ENCODE measurements at regions not wholly inside any gene's neighbourhood (a gene's known extent, or its start where the extent isn't known, plus 50 kb on each side); places are given as distances from the start of the nearest gene placed in this dataset.

GRCh38 chr5:90289837-90290236 lies 119.7 kb downstream of the CETN3 start:
- Histone ChIP-seq H3K9me3 (ENCODE audit: control insufficient read depth in 1 of 2, low read length in 2 of 2) (no peaks in the 10 kb centered on the region), H3K4me1 (ENCODE audit: control insufficient read depth in 1 of 2, insufficient read depth in 2 of 2, low read length in 2 of 2) (no peaks in the 10 kb centered on the region), H3K9ac (ENCODE audit: low read depth in 1 of 2, low read length in 2 of 2) (no peak overlapping the region), H3K27me3 (ENCODE audit: control insufficient read depth in 1 of 2, insufficient read depth in 2 of 2, low read length in 2 of 2) (no peaks in the 10 kb centered on the region), H3K36me3 (ENCODE audit: control insufficient read depth in 1 of 2, insufficient read depth in 2 of 2, low read length in 2 of 2) (no peaks in the 10 kb centered on the region), H3K4me3 (ENCODE audit: low read depth in 1 of 2, low read length in 2 of 2) (no peak overlapping the region), H3K27ac (ENCODE audit: low read depth, low read length) (no peak overlapping the region)

DNA sequence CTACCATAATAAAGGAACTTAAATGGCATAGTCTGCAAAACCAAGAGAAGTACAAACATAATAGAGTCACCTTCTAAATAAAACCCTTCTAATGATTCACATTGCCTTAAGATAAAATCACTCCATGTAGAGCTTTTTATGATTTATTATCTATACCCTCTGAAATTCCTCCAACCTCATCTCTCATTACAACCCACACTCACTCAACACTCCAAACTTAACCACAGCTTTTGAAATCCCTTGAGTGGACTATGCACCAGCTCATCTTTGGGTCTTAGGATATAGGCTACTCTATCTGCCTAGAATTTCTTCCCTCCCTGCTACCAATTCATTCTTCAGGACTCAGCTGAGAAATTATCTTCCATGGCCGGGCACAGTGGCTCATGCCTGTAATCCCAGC lies 122.5 kb downstream of the CETN3 start:
- Histone ChIP-seq H3K9ac (ENCODE audit: low read depth in 1 of 2, low read length in 2 of 2) (no peak overlapping the region), H3K4me3 (ENCODE audit: low read depth in 1 of 2, low read length in 2 of 2) (no peak overlapping the region), H3K27ac (ENCODE audit: low read depth, low read length) (no peak overlapping the region), H3K27me3 (ENCODE audit: control insufficient read depth in 1 of 2, insufficient read depth in 2 of 2, low read length in 2 of 2) (no peaks in the 10 kb centered on the region), H3K4me1 (ENCODE audit: control insufficient read depth in 1 of 2, insufficient read depth in 2 of 2, low read length in 2 of 2) (no peaks in the 10 kb centered on the region), H3K36me3 (ENCODE audit: control insufficient read depth in 1 of 2, insufficient read depth in 2 of 2, low read length in 2 of 2) (no peaks in the 10 kb centered on the region), H3K9me3 (ENCODE audit: control insufficient read depth in 1 of 2, low read length in 2 of 2) (no peaks in the 10 kb centered on the region)

DNA sequence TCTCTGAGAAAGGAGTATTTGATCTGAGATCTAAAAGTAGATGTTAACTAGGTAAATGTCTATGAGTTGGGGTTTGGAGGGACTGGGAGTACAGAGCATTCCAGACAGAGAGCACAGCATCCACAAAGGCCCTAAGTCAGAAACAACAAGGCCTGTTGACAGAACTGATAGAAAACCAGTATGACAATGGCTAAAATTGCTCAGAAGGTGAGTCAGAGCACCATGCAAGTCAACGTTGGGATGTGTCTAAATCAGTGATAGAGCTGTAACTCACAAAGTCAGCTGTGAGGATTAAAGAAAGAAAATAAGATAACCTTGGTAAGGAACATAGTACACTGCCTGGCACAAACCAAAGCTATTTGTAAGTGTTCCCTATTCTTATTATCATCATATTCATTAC lies 124.0 kb downstream of the CETN3 start:
- Histone ChIP-seq H3K27me3 (ENCODE audit: control insufficient read depth in 1 of 2, insufficient read depth in 2 of 2, low read length in 2 of 2) (no peaks in the 10 kb centered on the region), H3K4me1 (ENCODE audit: control insufficient read depth in 1 of 2, insufficient read depth in 2 of 2, low read length in 2 of 2) (no peaks in the 10 kb centered on the region), H3K36me3 (ENCODE audit: control insufficient read depth in 1 of 2, insufficient read depth in 2 of 2, low read length in 2 of 2) (no peaks in the 10 kb centered on the region), H3K9ac (ENCODE audit: low read depth in 1 of 2, low read length in 2 of 2) (no peak overlapping the region), H3K27ac (ENCODE audit: low read depth, low read length) (no peak overlapping the region), H3K9me3 (ENCODE audit: control insufficient read depth in 1 of 2, low read length in 2 of 2) (no peaks in the 10 kb centered on the region), H3K4me3 (ENCODE audit: low read depth in 1 of 2, low read length in 2 of 2) (no peak overlapping the region)

GRCh38 chr5:90284375-90284774 lies 125.2 kb downstream of the CETN3 start:
- no peak overlapping the region for H3K9ac ChIP-seq (ENCODE audit: low read depth in 1 of 2, low read length in 2 of 2)
- H3K27ac ChIP-seq (ENCODE audit: low read depth, low read length): no peak overlapping the region
- no peaks in the 10 kb centered on the region for H3K36me3 ChIP-seq (ENCODE audit: control insufficient read depth in 1 of 2, insufficient read depth in 2 of 2, low read length in 2 of 2)
- H3K9me3 ChIP-seq (ENCODE audit: control insufficient read depth in 1 of 2, low read length in 2 of 2): no peaks in the 10 kb centered on the region
- no peaks in the 10 kb centered on the region for H3K4me1 ChIP-seq (ENCODE audit: control insufficient read depth in 1 of 2, insufficient read depth in 2 of 2, low read length in 2 of 2)
- H3K4me3 ChIP-seq (ENCODE audit: low read depth in 1 of 2, low read length in 2 of 2): no peak overlapping the region
- H3K27me3 ChIP-seq (ENCODE audit: control insufficient read depth in 1 of 2, insufficient read depth in 2 of 2, low read length in 2 of 2): no peaks in the 10 kb centered on the region

GRCh38 chr5:90279091-90279490 lies 130.5 kb downstream of the CETN3 start:
- H3K4me1 ChIP-seq (ENCODE audit: control insufficient read depth in 1 of 2, insufficient read depth in 2 of 2, low read length in 2 of 2): no peaks in the 10 kb centered on the region
- H3K27me3 ChIP-seq (ENCODE audit: control insufficient read depth in 1 of 2, insufficient read depth in 2 of 2, low read length in 2 of 2): no peaks in the 10 kb centered on the region
- no peaks in the 10 kb centered on the region for H3K9me3 ChIP-seq (ENCODE audit: control insufficient read depth in 1 of 2, low read length in 2 of 2)
- H3K4me3 ChIP-seq (ENCODE audit: low read depth in 1 of 2, low read length in 2 of 2): no peak overlapping the region
- no peaks in the 10 kb centered on the region for H3K36me3 ChIP-seq (ENCODE audit: control insufficient read depth in 1 of 2, insufficient read depth in 2 of 2, low read length in 2 of 2)
- no peak overlapping the region for H3K9ac ChIP-seq (ENCODE audit: low read depth in 1 of 2, low read length in 2 of 2)
- H3K27ac ChIP-seq (ENCODE audit: low read depth, low read length): no peak overlapping the region

DNA sequence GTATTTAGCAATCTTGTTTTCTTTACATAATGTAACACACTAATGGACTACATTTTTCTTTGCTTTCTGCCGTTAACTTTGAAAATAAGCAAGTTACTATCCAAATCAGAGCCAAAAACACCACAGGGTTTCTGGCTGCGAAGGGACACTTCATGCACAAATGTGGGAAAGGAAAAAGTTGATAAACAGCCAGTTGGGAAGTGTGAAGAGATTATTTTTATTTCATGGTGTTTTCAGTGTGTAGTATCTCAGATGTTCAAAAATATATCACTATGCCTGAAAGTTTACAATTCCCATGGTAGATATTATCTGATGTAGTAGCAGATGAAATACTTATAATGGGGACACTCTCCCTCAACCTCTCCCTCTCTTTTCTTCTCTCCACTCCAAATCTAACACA lies 135.3 kb downstream of the CETN3 start:
- no peak overlapping the region for H3K4me3 ChIP-seq (ENCODE audit: low read depth in 1 of 2, low read length in 2 of 2)
- no peaks in the 10 kb centered on the region for H3K9me3 ChIP-seq (ENCODE audit: control insufficient read depth in 1 of 2, low read length in 2 of 2)
- no peaks in the 10 kb centered on the region for H3K36me3 ChIP-seq (ENCODE audit: control insufficient read depth in 1 of 2, insufficient read depth in 2 of 2, low read length in 2 of 2)
- no peak overlapping the region for H3K27ac ChIP-seq (ENCODE audit: low read depth, low read length)
- no peak overlapping the region for H3K9ac ChIP-seq (ENCODE audit: low read depth in 1 of 2, low read length in 2 of 2)
- no peaks in the 10 kb centered on the region for H3K27me3 ChIP-seq (ENCODE audit: control insufficient read depth in 1 of 2, insufficient read depth in 2 of 2, low read length in 2 of 2)
- H3K4me1 ChIP-seq (ENCODE audit: control insufficient read depth in 1 of 2, insufficient read depth in 2 of 2, low read length in 2 of 2): no peaks in the 10 kb centered on the region

DNA sequence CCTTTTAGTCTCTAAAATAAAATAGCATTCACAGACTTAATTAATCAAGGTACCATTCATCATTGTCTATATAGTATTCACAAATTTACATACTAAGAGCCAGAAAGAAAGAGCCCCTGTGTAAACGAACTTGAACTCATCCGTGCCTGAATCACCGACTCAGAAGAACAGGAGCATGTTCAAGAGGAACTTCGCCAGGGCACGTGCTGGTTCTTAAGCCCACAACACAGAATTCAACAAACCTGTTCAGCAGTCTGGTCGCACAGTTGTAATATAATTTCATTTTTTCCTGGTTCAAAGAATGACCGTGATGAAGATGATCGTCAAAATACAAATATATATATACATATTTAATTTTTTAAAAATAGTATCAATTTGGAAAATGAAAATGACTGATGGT lies 141.9 kb downstream of the CETN3 start:
- Histone ChIP-seq H3K4me3 (ENCODE audit: low read depth in 1 of 2, low read length in 2 of 2) (no peak overlapping the region), H3K4me1 (ENCODE audit: control insufficient read depth in 1 of 2, insufficient read depth in 2 of 2, low read length in 2 of 2) (no peaks in the 10 kb centered on the region), H3K9me3 (ENCODE audit: control insufficient read depth in 1 of 2, low read length in 2 of 2) (no peaks in the 10 kb centered on the region), H3K27ac (ENCODE audit: low read depth, low read length) (no peak overlapping the region), H3K36me3 (ENCODE audit: control insufficient read depth in 1 of 2, insufficient read depth in 2 of 2, low read length in 2 of 2) (no peaks in the 10 kb centered on the region), H3K9ac (ENCODE audit: low read depth in 1 of 2, low read length in 2 of 2) (no peak overlapping the region), H3K27me3 (ENCODE audit: control insufficient read depth in 1 of 2, insufficient read depth in 2 of 2, low read length in 2 of 2) (no peaks in the 10 kb centered on the region)

DNA sequence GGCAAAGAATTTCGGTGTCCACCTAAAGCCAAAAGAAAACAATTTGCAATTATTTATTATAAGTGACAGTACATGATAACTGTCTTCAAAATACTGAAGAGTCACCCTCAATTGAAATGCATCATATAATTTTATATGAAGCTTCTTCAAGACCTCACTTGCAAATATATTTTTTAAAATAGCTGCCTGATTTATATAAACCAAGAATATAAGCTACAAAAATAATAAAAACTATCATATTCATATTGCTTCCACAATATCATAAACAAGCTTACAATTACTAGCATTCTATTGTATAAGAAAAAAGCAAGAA lies 144.1 kb downstream of the CETN3 start:
- no peaks in the 10 kb centered on the region for H3K27me3 ChIP-seq (ENCODE audit: control insufficient read depth in 1 of 2, insufficient read depth in 2 of 2, low read length in 2 of 2)
- no peaks in the 10 kb centered on the region for H3K9me3 ChIP-seq (ENCODE audit: control insufficient read depth in 1 of 2, low read length in 2 of 2)
- H3K4me1 ChIP-seq (ENCODE audit: control insufficient read depth in 1 of 2, insufficient read depth in 2 of 2, low read length in 2 of 2): no peaks in the 10 kb centered on the region
- no peak overlapping the region for H3K9ac ChIP-seq (ENCODE audit: low read depth in 1 of 2, low read length in 2 of 2)
- no peak overlapping the region for H3K27ac ChIP-seq (ENCODE audit: low read depth, low read length)
- no peak overlapping the region for H3K4me3 ChIP-seq (ENCODE audit: low read depth in 1 of 2, low read length in 2 of 2)
- H3K36me3 ChIP-seq (ENCODE audit: control insufficient read depth in 1 of 2, insufficient read depth in 2 of 2, low read length in 2 of 2): no peaks in the 10 kb centered on the region

GRCh38 chr5:90264689-90265544 lies 144.6 kb downstream of the CETN3 start:
- Histone ChIP-seq H3K9ac (ENCODE audit: low read depth in 1 of 2, low read length in 2 of 2) (no peak overlapping the region), H3K36me3 (ENCODE audit: control insufficient read depth in 1 of 2, insufficient read depth in 2 of 2, low read length in 2 of 2) (no peaks in the 10 kb centered on the region), H3K4me1 (ENCODE audit: control insufficient read depth in 1 of 2, insufficient read depth in 2 of 2, low read length in 2 of 2) (no peaks in the 10 kb centered on the region), H3K27ac (ENCODE audit: low read depth, low read length) (no peak overlapping the region), H3K27me3 (ENCODE audit: control insufficient read depth in 1 of 2, insufficient read depth in 2 of 2, low read length in 2 of 2) (no peaks in the 10 kb centered on the region), H3K4me3 (ENCODE audit: low read depth in 1 of 2, low read length in 2 of 2) (no peak overlapping the region), H3K9me3 (ENCODE audit: control insufficient read depth in 1 of 2, low read length in 2 of 2) (no peaks in the 10 kb centered on the region)

DNA sequence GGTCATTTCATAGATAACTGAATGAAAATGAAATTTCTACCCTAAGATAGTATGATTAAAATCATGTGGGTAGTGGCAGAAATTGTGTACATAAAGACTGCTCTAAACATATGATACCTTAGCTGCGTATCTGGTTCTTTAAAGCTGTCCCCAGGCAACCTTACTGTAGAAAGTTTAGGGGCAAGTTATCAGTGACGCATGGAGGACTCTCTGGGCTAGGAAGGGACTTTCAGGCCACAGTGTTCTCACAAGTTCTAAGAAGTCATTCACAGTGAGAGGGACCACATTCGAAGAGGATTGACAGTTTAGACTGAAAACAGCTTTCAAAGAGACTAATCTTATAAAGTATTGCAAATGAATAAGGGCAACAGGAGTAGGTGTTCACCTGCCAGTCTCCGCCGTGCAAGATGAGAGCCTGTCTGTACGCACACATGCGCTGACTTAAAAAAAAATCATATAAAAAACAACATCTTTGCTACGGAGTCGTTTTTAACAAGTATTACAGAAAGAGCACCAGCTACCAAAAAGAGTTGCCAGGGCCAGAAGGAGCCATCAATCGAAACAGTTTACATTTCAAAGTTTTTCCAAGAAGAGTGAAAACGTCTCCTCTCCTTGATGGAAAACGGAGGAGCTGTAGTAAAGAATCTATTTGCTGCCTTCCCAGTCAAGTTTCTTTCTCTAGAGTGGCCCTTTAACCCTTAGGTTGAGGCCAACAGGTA lies 146.3 kb downstream of the CETN3 start:
- H3K9me3 ChIP-seq (ENCODE audit: control insufficient read depth in 1 of 2, low read length in 2 of 2): no peaks in the 10 kb centered on the region

More for the DNA sequence above, 146.3 kb downstream of the CETN3 start:
- Histone ChIP-seq H3K4me1 (ENCODE audit: control insufficient read depth in 1 of 2, insufficient read depth in 2 of 2, low read length in 2 of 2) (no peaks in the 10 kb centered on the region), H3K9ac (ENCODE audit: low read depth in 1 of 2, low read length in 2 of 2) (no peak overlapping the region), H3K36me3 (ENCODE audit: control insufficient read depth in 1 of 2, insufficient read depth in 2 of 2, low read length in 2 of 2) (no peaks in the 10 kb centered on the region), H3K27me3 (ENCODE audit: control insufficient read depth in 1 of 2, insufficient read depth in 2 of 2, low read length in 2 of 2) (no peaks in the 10 kb centered on the region), H3K27ac (ENCODE audit: low read depth, low read length) (no peak overlapping the region), H3K4me3 (ENCODE audit: low read depth in 1 of 2, low read length in 2 of 2) (no peak overlapping the region)
